Esophagus (tissue), 2 donors: ENCODE measurements at regions not wholly inside any gene's neighbourhood (a gene's known extent, or its start where the extent isn't known, plus 50 kb on each side); places are given as distances from the start of the nearest gene placed in this dataset.
"Not testable (repeated sequence)": the region's sequence is repeated elsewhere in the genome, so short reads cannot be mapped to it uniquely, and the experiment has no call there.

ENCODE experiments used
- H3K27ac ChIP-seq, 2 donors: one replicate each; pipeline ENCODE4 v1.5.1; 2013; ENCODE audit warnings: low read depth in 2 of 2, mild to moderate bottlenecking in 2 of 2, inconsistent platforms in 1 of 2, low read length in 1 of 2, moderate library complexity in 1 of 2
- H3K27me3 ChIP-seq, 2 donors: one replicate each; pipeline ENCODE4 v1.6.1; 2013; ENCODE audit warnings: low read length in 2 of 2, control low read depth in 1 of 2, mild to moderate bottlenecking in 1 of 2; ENCODE audit not compliant: insufficient read depth in 2 of 2, control insufficient read depth in 1 of 2
- H3K36me3 ChIP-seq, 2 donors: one replicate each; pipeline ENCODE4 v1.6.1; 2013; ENCODE audit warnings: low read length in 1 of 2; ENCODE audit not compliant: control insufficient read depth in 2 of 2, insufficient read depth in 2 of 2
- H3K4me1 ChIP-seq, 2 donors: one replicate each; pipeline ENCODE4 v1.6.1; 2013; ENCODE audit warnings: low read length in 1 of 2; ENCODE audit not compliant: control insufficient read depth in 2 of 2, insufficient read depth in 2 of 2
- H3K4me3 ChIP-seq, 2 donors: one replicate each; pipeline ENCODE4 v1.5.1; 2013; ENCODE audit warnings: low read length in 2 of 2, mild to moderate bottlenecking in 2 of 2, low read depth in 1 of 2, moderate library complexity in 1 of 2
- H3K9me3 ChIP-seq, 2 donors: one replicate each; pipeline ENCODE4 v1.6.1; 2013; ENCODE audit warnings: mild to moderate bottlenecking in 2 of 2, low read depth in 1 of 2, low read length in 1 of 2, moderate library complexity in 1 of 2; ENCODE audit not compliant: control insufficient read depth in 2 of 2, insufficient read depth in 1 of 2
- WGBS, 2 donors: extraction: QIAGEN DNeasy Blood & Tissue Kit; methylation state at CpG; one replicate each; pipeline ENCODE4 v1.1.7; 2013; 5-methylcytosine and 5-hydroxymethylcytosine counted together
- donor health status: healthy with polysubstance abuse.
- donor health status: Bipolar disorder and iron deficiency.

- H3K9me3 ChIP-seq = no peaks in the 10 kb centered on the region
- H3K4me1 ChIP-seq = no peaks in the 10 kb centered on the region
- no peaks in the 10 kb centered on the region for H3K36me3 ChIP-seq
- H3K27ac ChIP-seq = no peak overlapping the region
- no peaks in the 10 kb centered on the region for H3K27me3 ChIP-seq
- H3K4me3 ChIP-seq = no peak overlapping the region
- 64 to 70% methylated on average over 5 of the region's 5 CpGs for WGBS, 2 donors
These were observed 269.2 kb downstream of the PDCD6IP start for GRCh38 chr3:34067536-34068051.

- H3K36me3 ChIP-seq = no peaks in the 10 kb centered on the region
- H3K4me3 ChIP-seq = no peak overlapping the region
- H3K9me3 ChIP-seq = no peaks in the 10 kb centered on the region
- no peaks in the 10 kb centered on the region for H3K4me1 ChIP-seq
- no peak overlapping the region for H3K27ac ChIP-seq
- WGBS, 2 donors = 80 to 93% methylated on average over 7 of the region's 7 CpGs
- no peaks in the 10 kb centered on the region for H3K27me3 ChIP-seq
These were observed 270.1 kb downstream of the PDCD6IP start for GRCh38 chr3:34068505-34068904.

DNA sequence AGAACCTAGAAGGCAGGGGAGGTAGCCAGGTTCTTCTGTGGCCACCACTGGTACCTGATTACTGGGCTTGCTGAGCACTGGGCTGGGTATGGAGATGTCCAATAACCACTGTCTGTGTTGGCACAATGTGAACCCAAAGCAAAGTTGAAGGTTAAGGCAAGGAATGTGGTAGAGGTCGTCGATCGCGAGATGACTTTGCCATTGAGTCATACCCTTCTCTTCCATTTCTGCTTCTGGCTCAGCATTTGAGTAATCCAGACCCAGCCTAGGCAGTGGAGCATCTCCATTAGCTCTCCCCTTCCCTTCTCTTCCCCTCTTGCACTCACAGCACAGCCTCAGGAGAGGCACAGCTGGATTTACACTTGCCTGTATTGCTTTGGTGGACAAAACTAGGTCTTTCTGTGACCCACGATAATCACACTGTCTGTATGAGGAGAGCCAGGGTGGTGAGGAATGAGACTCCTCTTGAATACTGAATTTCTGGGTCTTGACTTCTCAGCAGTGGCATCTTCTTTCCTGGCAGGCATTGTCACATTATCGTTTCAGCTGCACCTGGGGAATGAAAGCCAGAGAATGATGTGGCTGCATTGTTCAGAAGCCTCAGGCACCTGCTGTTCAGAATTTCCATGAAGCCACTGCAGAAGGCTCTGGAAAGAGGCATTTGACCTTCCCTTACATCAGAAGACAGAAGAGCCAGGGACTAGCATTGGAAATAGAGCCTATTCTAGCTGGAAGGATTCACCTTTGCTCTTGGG, 272.6 kb downstream of the PDCD6IP start:
- H3K27ac ChIP-seq = no peak overlapping the region
- H3K36me3 ChIP-seq = no peaks in the 10 kb centered on the region
- 81 to 83% methylated on average over 6 of the region's 6 CpGs for WGBS, 2 donors
- H3K27me3 ChIP-seq = no peaks in the 10 kb centered on the region
- no peaks in the 10 kb centered on the region for H3K4me1 ChIP-seq
- H3K4me3 ChIP-seq = no peak overlapping the region
- no peaks in the 10 kb centered on the region for H3K9me3 ChIP-seq

DNA sequence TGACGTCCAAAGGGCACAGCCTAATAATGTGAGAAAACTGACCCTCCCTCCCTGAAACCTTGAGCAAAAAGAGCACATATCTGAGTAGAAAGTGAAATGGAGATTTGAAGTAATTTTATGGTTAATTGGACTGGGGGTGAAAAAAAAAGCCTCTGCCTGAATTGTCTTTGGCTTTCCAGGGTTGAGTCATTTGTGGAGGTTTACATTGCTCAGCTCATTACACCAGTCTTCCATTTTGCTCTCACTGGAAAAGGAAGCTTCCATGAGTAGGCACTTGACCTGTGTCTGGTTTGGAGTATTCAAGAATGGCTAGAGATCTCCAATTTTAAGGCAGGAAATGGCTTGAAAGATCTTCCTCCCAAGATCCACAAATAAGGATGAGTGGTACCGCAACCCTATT, 273.9 kb downstream of the PDCD6IP start:
- no peaks in the 10 kb centered on the region for H3K27me3 ChIP-seq
- H3K4me3 ChIP-seq = no peak overlapping the region
- no peak overlapping the region for H3K27ac ChIP-seq
- H3K36me3 ChIP-seq = no peaks in the 10 kb centered on the region
- WGBS, 2 donors = 77 to 83% methylated on average over 2 of the region's 2 CpGs
- no peaks in the 10 kb centered on the region for H3K9me3 ChIP-seq
- H3K4me1 ChIP-seq = no peaks in the 10 kb centered on the region

DNA sequence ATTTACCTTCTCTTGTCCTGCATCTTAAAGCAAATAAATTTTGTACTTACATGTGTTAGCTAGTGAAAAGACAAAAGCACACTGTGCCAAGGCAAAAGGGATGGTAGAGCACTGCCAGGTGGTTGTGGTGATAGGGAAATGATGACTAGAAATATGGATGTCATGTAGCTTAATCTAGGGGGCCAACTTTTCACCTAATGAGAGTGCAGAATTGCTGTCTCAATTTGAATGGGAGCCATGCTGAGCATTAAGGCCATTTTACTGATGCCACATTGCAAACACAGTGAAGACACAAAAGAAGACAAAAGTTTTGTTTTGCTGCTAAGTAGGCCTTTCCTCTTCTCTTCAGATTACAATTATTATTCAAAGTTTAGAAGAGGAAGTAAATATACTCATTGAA, 274.7 kb downstream of the PDCD6IP start:
- Histone ChIP-seq H3K4me1 (no peaks in the 10 kb centered on the region), H3K4me3 (no peak overlapping the region), H3K27me3 (no peaks in the 10 kb centered on the region), H3K27ac (no peak overlapping the region), H3K9me3 (no peaks in the 10 kb centered on the region), H3K36me3 (no peaks in the 10 kb centered on the region)

DNA sequence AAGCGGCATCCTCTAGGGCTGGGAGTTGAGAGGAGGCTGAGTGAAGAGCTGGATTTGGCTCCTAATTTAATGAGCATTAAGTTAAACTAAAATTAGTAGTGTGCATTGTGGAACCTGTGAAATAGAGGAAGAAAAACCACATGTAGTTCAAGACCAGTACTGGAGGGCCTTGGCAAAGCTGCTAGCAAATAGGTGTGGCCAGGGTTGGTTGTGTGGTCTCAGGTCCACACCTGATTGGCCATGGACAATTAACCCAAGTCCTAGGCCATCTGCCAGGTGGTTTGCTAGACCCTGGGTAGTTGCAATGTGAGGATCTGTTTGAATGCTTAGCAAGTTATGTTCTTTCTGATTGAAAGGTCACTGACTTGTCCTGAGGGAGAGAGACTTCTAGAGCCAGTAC, 275.5 kb downstream of the PDCD6IP start:
- no peaks in the 10 kb centered on the region for H3K27me3 ChIP-seq
- no peaks in the 10 kb centered on the region for H3K4me1 ChIP-seq
- 96 to 97% methylated on average over 1 of the region's 1 CpG for WGBS, 2 donors
- H3K4me3 ChIP-seq = no peak overlapping the region
- H3K27ac ChIP-seq = no peak overlapping the region
- H3K36me3 ChIP-seq = no peaks in the 10 kb centered on the region
- no peaks in the 10 kb centered on the region for H3K9me3 ChIP-seq

DNA sequence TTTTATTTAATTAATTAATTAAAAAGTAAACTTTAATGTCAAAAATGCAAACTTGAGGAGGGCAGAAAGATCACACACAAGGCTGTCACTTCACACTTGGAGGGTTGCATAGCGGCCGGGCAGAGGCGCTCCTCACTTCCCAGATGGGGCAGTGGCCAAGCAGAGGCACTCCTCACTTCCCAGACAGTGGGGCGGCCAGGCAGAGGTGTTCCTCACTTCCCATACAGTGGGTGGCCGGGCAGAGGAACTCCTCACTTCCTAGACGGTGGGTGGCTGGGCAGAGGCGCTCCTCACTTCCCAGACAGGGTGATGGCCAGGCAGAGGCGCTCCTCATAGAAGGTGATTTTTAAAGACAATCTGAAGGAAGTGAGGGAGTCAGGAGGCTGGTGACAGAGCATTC, 277.5 kb downstream of the PDCD6IP start:
- Histone ChIP-seq H3K36me3 (no peaks in the 10 kb centered on the region), H3K9me3 (no peaks in the 10 kb centered on the region), H3K4me1 (no peaks in the 10 kb centered on the region), H3K27ac (no peak overlapping the region), H3K27me3 (no peaks in the 10 kb centered on the region), H3K4me3 (no peak overlapping the region)
- whole genome bisulfite sequencing, 2 donors = 93 to 94% methylated on average over 8 of the region's 8 CpGs

- WGBS, 2 donors = 77% methylated on average over 13 of the region's 13 CpGs
- no peaks in the 10 kb centered on the region for H3K9me3 ChIP-seq
- no peak overlapping the region for H3K4me3 ChIP-seq
- H3K4me1 ChIP-seq = no peaks in the 10 kb centered on the region
- H3K27me3 ChIP-seq = no peaks in the 10 kb centered on the region
- H3K27ac ChIP-seq = no peak overlapping the region
- H3K36me3 ChIP-seq = no peaks in the 10 kb centered on the region
These were observed 279.2 kb downstream of the PDCD6IP start for GRCh38 chr3:34077417-34078195.

DNA sequence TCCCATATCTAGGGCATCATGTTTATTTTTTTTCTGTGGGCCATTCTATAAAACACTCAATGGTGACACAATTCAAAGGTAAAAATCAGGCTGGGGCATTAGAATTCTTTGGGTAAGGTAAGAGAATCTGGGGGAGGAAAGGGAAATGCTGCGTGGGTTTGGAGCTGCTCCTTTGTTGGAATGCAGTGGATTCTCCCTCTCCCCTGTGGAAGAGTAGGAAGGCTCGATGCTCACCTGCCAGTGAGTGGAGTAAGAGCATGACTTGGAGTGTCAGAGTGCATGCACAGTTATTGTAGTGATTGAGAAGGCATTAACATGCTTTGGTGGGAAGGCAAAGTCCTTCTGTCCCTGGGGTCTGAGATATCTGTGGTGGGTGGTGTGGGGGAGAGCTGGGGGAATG, 280.0 kb downstream of the PDCD6IP start:
- H3K9me3 ChIP-seq = no peaks in the 10 kb centered on the region
- WGBS, 2 donors = 53 to 78% methylated on average over 2 of the region's 2 CpGs

GRCh38 chr3:34079849-34080248, 281.4 kb downstream of the PDCD6IP start:
- not testable (repeated sequence) for H3K4me1 ChIP-seq, H3K36me3 ChIP-seq, H3K27ac ChIP-seq, H3K4me3 ChIP-seq, H3K9me3 ChIP-seq, H3K27me3 ChIP-seq
- 89 to 92% methylated on average over 3 of the region's 3 CpGs for WGBS, 2 donors

More for the DNA sequence above, 280.0 kb downstream of the PDCD6IP start:
- Histone ChIP-seq H3K27me3 (no peaks in the 10 kb centered on the region), H3K27ac (no peak overlapping the region), H3K4me1 (no peaks in the 10 kb centered on the region), H3K36me3 (no peaks in the 10 kb centered on the region), H3K4me3 (no peak overlapping the region)
